PFSK-1 (cell line): ENCODE measurements at regions not wholly inside any gene's neighbourhood (a gene's known extent, or its start where the extent isn't known, plus 50 kb on each side); places are given as distances from the start of the nearest gene placed in this dataset.

Experiments used
- FOXP2 ChIP-seq: optimal IDR thresholded peaks from 2 replicates; pipeline ENCODE3; 2011; ENCODE audit warnings: borderline replicate concordance, control low read depth, inconsistent platforms; ENCODE audit not compliant: insufficient read depth; ENCODE audit errors: extremely low read length, extremely low read depth
- POLR2AphosphoS5 ChIP-seq: IDR thresholded peaks from 2 replicates; pipeline ENCODE4 v1.6.1; 2012; ENCODE audit warnings: low read depth, mild to moderate bottlenecking, control low read depth, low read length, moderate library complexity
- REST ChIP-seq, 2 experiments: IDR thresholded peaks; 2 replicates each; pipeline versions ENCODE4 v1.6.1 to v1.8.0; 2011 to 2012; ENCODE audit warnings: low read depth in 2 of 2, low read length in 2 of 2, control low read depth in 1 of 2, inconsistent platforms in 1 of 2, mild to moderate bottlenecking in 1 of 2, moderate library complexity in 1 of 2; ENCODE audit not compliant: insufficient read depth in 1 of 2
- SIN3A ChIP-seq: IDR thresholded peaks from 2 replicates; pipeline ENCODE4 v1.6.1; 2012; ENCODE audit warnings: mild to moderate bottlenecking, low read length, moderate library complexity, borderline replicate concordance; ENCODE audit not compliant: insufficient read depth
- TAF1 ChIP-seq: IDR thresholded peaks from 2 replicates; pipeline ENCODE4 v1.6.1; 2012; ENCODE audit warnings: low read length, control low read depth, borderline replicate concordance; ENCODE audit not compliant: insufficient read depth

DNA sequence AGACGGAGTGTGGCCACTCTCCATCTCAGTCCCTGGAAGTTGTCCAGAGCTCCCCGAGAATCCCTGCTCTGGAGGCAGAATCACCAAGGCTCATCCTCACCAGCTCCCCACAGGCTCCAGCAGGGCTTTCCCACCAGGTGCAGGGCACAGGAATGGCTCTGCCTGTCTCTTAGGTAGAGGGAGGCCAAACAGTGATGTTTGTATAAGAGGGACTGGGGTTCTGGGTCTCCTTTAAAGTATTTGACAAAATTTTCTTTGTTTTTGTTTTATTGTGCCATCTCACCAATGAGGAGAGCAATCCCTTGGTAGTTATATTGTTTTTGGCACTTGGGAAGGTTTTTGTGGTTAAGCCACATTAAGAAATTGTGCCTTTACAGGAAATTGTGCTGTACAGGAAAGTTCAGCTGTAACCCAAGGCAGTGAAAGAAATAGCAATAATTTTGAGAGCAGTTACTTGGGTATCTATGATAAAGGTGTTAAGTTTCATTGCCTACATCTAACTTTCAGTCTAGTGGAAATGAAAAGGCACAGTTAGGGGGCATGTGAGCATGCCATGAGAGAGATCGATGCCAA lies 219.3 kb upstream of the PRSS58 start:
- TF ChIP-seq TAF1 (no peak), REST (IDR thresholded peaks at IDR 0.05; ENCODE audit: insufficient read depth in 1 of 2, low read depth in 2 of 2, low read length in 2 of 2) (no peak), SIN3A (no peak), POLR2AphosphoS5 (no peak), FOXP2 (no peak)

- TF ChIP-seq POLR2AphosphoS5 (no peak), FOXP2 (no peak), TAF1 (no peak), SIN3A (no peak), REST (IDR thresholded peaks at IDR 0.05; ENCODE audit: insufficient read depth in 1 of 2, low read depth in 2 of 2, low read length in 2 of 2) (no peak)
These were observed 218.2 kb upstream of the PRSS58 start for GRCh38 chr7:142476077-142476476.

- TF ChIP-seq TAF1: no peak
- TF ChIP-seq SIN3A: no peak
- no peak for TF ChIP-seq FOXP2
- TF ChIP-seq POLR2AphosphoS5: no peak
- TF ChIP-seq REST (IDR thresholded peaks at IDR 0.05; ENCODE audit: insufficient read depth in 1 of 2, low read depth in 2 of 2, low read length in 2 of 2): no peak
These were observed 214.0 kb upstream of the PRSS58 start for GRCh38 chr7:142471820-142472219.

DNA sequence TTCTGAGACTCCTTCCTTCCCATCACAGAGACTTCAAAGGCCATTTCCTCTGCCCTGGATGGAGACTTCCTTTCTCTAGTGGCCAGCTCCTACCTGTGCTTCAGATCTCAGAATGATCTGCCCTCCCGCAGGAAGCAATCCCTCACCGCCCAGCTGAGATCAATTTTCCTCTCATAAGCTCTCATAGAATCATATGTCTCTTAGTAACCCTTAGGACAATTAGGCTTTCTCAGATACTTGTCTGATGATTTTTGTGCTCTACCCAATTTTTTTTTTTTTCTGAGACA lies 212.6 kb upstream of the PRSS58 start:
- TF ChIP-seq POLR2AphosphoS5 (no peak), REST (IDR thresholded peaks at IDR 0.05; ENCODE audit: insufficient read depth in 1 of 2, low read depth in 2 of 2, low read length in 2 of 2) (no peak), FOXP2 (no peak), TAF1 (no peak), SIN3A (no peak)

GRCh38 chr7:142469696-142470543 lies 212.1 kb upstream of the PRSS58 start:
- TF ChIP-seq FOXP2 (no peak), SIN3A (no peak), TAF1 (no peak), REST (IDR thresholded peaks at IDR 0.05; ENCODE audit: insufficient read depth in 1 of 2, low read depth in 2 of 2, low read length in 2 of 2) (no peak), POLR2AphosphoS5 (no peak)
